Fibroblast of the conjunctiva (primary cell): ENCODE measurements at regions not wholly inside any gene's neighbourhood (a gene's known extent, or its start where the extent isn't known, plus 50 kb on each side); places are given as distances from the start of the nearest gene placed in this dataset.

Experiments used
- DNase-seq: peaks from one replicate; pipeline ENCODE4 v3.0.0-alpha.2; 2010; ENCODE audit warnings: low read depth

GRCh38 chr16:50469121-50469743 lies 79.0 kb upstream of the NKD1 start:
- DNase-seq: no peak

GRCh38 chr16:50468749-50469078 lies 79.5 kb upstream of the NKD1 start:
- no peak for DNase-seq

- DNase-seq: no peak
Observed at GRCh38 chr16:50467943-50468748, 80.0 kb upstream of the NKD1 start.

GRCh38 chr16:50467559-50467942 lies 80.6 kb upstream of the NKD1 start:
- DNase-seq: no peak

GRCh38 chr16:50466170-50466569 lies 82.0 kb upstream of the NKD1 start:
- no peak for DNase-seq

GRCh38 chr16:50464325-50465290 lies 83.6 kb upstream of the NKD1 start:
- no peak for DNase-seq

GRCh38 chr16:50463581-50464324 lies 84.4 kb upstream of the NKD1 start:
- no peak for DNase-seq

- DNase-seq: no peak
Observed at GRCh38 chr16:50462793-50463507, 85.2 kb upstream of the NKD1 start.

GRCh38 chr16:50461400-50461760 lies 86.8 kb upstream of the NKD1 start:
- no peak for DNase-seq

GRCh38 chr16:50460538-50461399 lies 87.4 kb upstream of the NKD1 start:
- no peak for DNase-seq

GRCh38 chr16:50459496-50460080 lies 88.6 kb upstream of the NKD1 start:
- no peak for DNase-seq

- DNase-seq: no peak
Observed at GRCh38 chr16:50458667-50459495, 89.3 kb upstream of the NKD1 start.

GRCh38 chr16:50457979-50458491 lies 89.2 kb upstream of the BRD7 start:
- no peak for DNase-seq

- no peak for DNase-seq
Observed at GRCh38 chr16:50457423-50457822, 88.6 kb upstream of the BRD7 start.

- no peak for DNase-seq
Observed at GRCh38 chr16:50455288-50455845, 86.6 kb upstream of the BRD7 start.

- DNase-seq: no peak
Observed at GRCh38 chr16:50453446-50453845, 84.7 kb upstream of the BRD7 start.

- DNase-seq: no peak
Observed at GRCh38 chr16:50451951-50452508, 83.2 kb upstream of the BRD7 start.

GRCh38 chr16:50450957-50451356 lies 82.2 kb upstream of the BRD7 start:
- DNase-seq: no peak
